Thoracic aorta (tissue), 2 donors: ENCODE measurements at regions not wholly inside any gene's neighbourhood (a gene's known extent, or its start where the extent isn't known, plus 50 kb on each side); places are given as distances from the start of the nearest gene placed in this dataset.

ENCODE experiments used
- ATAC-seq: fragments of 150-250 bp; one replicate; pipeline ENCODE4 v1.8.0; 2017; ENCODE audit warnings: low read depth; ENCODE audit not compliant: insufficient number of reproducible peaks, low FRiP score
- DNase-seq: peaks from one replicate; pipeline ENCODE4 v3.0.0-alpha.2; 2020; ENCODE audit warnings: low spot score
- H3K27ac ChIP-seq, 2 donors: fragments of 200-600 bp; sonication (generic); 1 replicate in 1 of 2; 2 replicates in 1 of 2; pipeline ENCODE4 v1.5.1; 2016; ENCODE audit warnings: mild to moderate bottlenecking in 2 of 2, moderate library complexity in 2 of 2
- H3K27me3 ChIP-seq: fragments of 200-600 bp; sonication (generic); replicated peaks from 2 replicates; pipeline ENCODE4 v1.6.0; 2016; ENCODE audit warnings: mild to moderate bottlenecking; ENCODE audit not compliant: insufficient read depth
- H3K36me3 ChIP-seq: fragments of 200-600 bp; sonication (generic); one replicate; pipeline ENCODE4 v1.5.1; 2016
- H3K4me1 ChIP-seq, 2 donors: fragments of 200-600 bp; sonication (generic); 1 replicate in 1 of 2; 2 replicates in 1 of 2; pipeline versions ENCODE4 v1.5.1 to v1.6.0; 2016; ENCODE audit warnings: low read depth in 2 of 2, mild to moderate bottlenecking in 1 of 2; ENCODE audit not compliant: control insufficient read depth in 1 of 2
- H3K4me3 ChIP-seq: fragments of 200-600 bp; sonication (generic); 2 replicates; pipeline ENCODE4 v1.5.1; 2016; ENCODE audit warnings: mild to moderate bottlenecking
- H3K9me3 ChIP-seq: fragments of 200-600 bp; sonication (generic); 2 replicates; pipeline ENCODE4 v1.5.1; 2016
- CTCF ChIP-seq: fragments of 200-600 bp; sonication (generic); IDR thresholded peaks from one replicate; pipeline ENCODE4 v1.5.1; 2019; ENCODE audit warnings: antibody characterized with exemption

- Histone ChIP-seq H3K27ac (peak overlapping the region; percentile 52 to 56), H3K9me3 (no peaks in the 10 kb centered on the region), H3K4me3 (peak overlapping the region; percentile 58), H3K36me3 (no peaks in the 10 kb centered on the region), H3K4me1 (peaks cover 5 to 6% of the 10 kb centered on the region in 2 donors), H3K27me3 (no peaks in the 10 kb centered on the region)
- no peak for ATAC-seq
- DNase-seq = no peak
- TF ChIP-seq CTCF = no peak
These were observed 51.0 kb upstream of the ENPP6 start for GRCh38 chr4:184268584-184269160.

- TF ChIP-seq CTCF = no peak
- peak; percentile 49 for ATAC-seq
- Histone ChIP-seq H3K4me1 (peaks cover 5 to 6% of the 10 kb centered on the region in 2 donors), H3K9me3 (no peaks in the 10 kb centered on the region), H3K36me3 (no peaks in the 10 kb centered on the region), H3K27me3 (no peaks in the 10 kb centered on the region), H3K4me3 (peak overlapping the region; percentile 58), H3K27ac (peak overlapping the region; percentile 52 to 56)
- no peak for DNase-seq
These were observed 50.3 kb upstream of the ENPP6 start for GRCh38 chr4:184267673-184268583.
